Liver (tissue), 3 donors: ENCODE measurements at regions not wholly inside any gene's neighbourhood (a gene's known extent, or its start where the extent isn't known, plus 50 kb on each side); places are given as distances from the start of the nearest gene placed in this dataset.

Experiments
- EGR1 ChIP-seq, 2 donors: IDR thresholded peaks; 2 replicates each; pipeline ENCODE4 v1.6.1; 2016 to 2018; ENCODE audit warnings: antibody characterized with exemption in 2 of 2, low read depth in 2 of 2
- GABPA ChIP-seq, 2 donors: IDR thresholded peaks in 1 of 2; conservative IDR thresholded peaks in 1 of 2; 2 replicates each; pipeline ENCODE4 v1.6.1; 2016; ENCODE audit warnings: antibody characterized with exemption in 2 of 2, mild to moderate bottlenecking in 1 of 2, moderate library complexity in 1 of 2
- REST ChIP-seq: IDR thresholded peaks from 2 replicates; pipeline ENCODE4 v1.6.1; 2016; ENCODE audit warnings: antibody characterized with exemption, mild to moderate bottlenecking
- TAF1 ChIP-seq: conservative IDR thresholded peaks from 2 replicates; pipeline ENCODE4 v1.6.1; 2016; ENCODE audit warnings: antibody characterized with exemption, mild to moderate bottlenecking
- YY1 ChIP-seq: IDR thresholded peaks from 2 replicates; pipeline ENCODE4 v1.6.1; 2016; ENCODE audit warnings: antibody characterized with exemption, mild to moderate bottlenecking
- TF ChIP-seq, protein P1 (sequence below): IDR thresholded peaks from 2 replicates; pipeline ENCODE4 v1.6.1; 2016; ENCODE audit warnings: antibody characterized with exemption
- TF ChIP-seq, protein P2 (sequence below): fragments of 150-350 bp; IDR thresholded peaks from 2 replicates; pipeline ENCODE4 v1.5.1; 2017; ENCODE audit warnings: improper control_type of control experiment, low read depth, low read length; ENCODE audit not compliant: missing input control
- TF ChIP-seq, protein P3 (sequence below): IDR thresholded peaks from 2 replicates; pipeline ENCODE4 v1.6.1; 2016; ENCODE audit warnings: antibody characterized with exemption
- TF ChIP-seq, protein P4 (sequence below): IDR thresholded peaks from 2 replicates; pipeline ENCODE4 v1.6.1; 2016; ENCODE audit warnings: antibody characterized with exemption
- donor health status: healthy.
- donor health status: healthy.

- TF ChIP-seq YY1 = no peak
- no peak for TF ChIP-seq REST
- TF ChIP-seq, protein P1, sequence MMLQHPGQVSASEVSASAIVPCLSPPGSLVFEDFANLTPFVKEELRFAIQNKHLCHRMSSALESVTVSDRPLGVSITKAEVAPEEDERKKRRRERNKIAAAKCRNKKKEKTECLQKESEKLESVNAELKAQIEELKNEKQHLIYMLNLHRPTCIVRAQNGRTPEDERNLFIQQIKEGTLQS = no peak
- no peak for TF ChIP-seq TAF1
- TF ChIP-seq, protein P2, sequence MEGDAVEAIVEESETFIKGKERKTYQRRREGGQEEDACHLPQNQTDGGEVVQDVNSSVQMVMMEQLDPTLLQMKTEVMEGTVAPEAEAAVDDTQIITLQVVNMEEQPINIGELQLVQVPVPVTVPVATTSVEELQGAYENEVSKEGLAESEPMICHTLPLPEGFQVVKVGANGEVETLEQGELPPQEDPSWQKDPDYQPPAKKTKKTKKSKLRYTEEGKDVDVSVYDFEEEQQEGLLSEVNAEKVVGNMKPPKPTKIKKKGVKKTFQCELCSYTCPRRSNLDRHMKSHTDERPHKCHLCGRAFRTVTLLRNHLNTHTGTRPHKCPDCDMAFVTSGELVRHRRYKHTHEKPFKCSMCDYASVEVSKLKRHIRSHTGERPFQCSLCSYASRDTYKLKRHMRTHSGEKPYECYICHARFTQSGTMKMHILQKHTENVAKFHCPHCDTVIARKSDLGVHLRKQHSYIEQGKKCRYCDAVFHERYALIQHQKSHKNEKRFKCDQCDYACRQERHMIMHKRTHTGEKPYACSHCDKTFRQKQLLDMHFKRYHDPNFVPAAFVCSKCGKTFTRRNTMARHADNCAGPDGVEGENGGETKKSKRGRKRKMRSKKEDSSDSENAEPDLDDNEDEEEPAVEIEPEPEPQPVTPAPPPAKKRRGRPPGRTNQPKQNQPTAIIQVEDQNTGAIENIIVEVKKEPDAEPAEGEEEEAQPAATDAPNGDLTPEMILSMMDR = no peak
- TF ChIP-seq EGR1 (IDR thresholded peaks at IDR 0.05; ENCODE audit: low read depth in 2 of 2) = no peak
- TF ChIP-seq, protein P3, sequence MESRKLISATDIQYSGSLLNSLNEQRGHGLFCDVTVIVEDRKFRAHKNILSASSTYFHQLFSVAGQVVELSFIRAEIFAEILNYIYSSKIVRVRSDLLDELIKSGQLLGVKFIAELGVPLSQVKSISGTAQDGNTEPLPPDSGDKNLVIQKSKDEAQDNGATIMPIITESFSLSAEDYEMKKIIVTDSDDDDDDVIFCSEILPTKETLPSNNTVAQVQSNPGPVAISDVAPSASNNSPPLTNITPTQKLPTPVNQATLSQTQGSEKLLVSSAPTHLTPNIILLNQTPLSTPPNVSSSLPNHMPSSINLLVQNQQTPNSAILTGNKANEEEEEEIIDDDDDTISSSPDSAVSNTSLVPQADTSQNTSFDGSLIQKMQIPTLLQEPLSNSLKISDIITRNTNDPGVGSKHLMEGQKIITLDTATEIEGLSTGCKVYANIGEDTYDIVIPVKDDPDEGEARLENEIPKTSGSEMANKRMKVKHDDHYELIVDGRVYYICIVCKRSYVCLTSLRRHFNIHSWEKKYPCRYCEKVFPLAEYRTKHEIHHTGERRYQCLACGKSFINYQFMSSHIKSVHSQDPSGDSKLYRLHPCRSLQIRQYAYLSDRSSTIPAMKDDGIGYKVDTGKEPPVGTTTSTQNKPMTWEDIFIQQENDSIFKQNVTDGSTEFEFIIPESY = no peak
- TF ChIP-seq, protein P4, sequence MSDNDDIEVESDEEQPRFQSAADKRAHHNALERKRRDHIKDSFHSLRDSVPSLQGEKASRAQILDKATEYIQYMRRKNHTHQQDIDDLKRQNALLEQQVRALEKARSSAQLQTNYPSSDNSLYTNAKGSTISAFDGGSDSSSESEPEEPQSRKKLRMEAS = no peak
- TF ChIP-seq GABPA (IDR thresholded peaks at IDR 0.05 in 1 of 2, conservative IDR thresholded peaks at IDR 0.05 in 1 of 2) = no peak
Observed at GRCh38 chr4:38538517-38538916, 125.5 kb upstream of the KLF3 start.
